ENCODE measurements at regions not wholly inside any gene's neighbourhood (a gene's known extent, or its start where the extent isn't known, plus 50 kb on each side); places are given as distances from the start of the nearest gene placed in this dataset.

GRCh38 chr4:38233727-38234480, 273.7 kb downstream of the PTTG2 start:
- Mint-ChIP-seq H3K4me1 (no peaks in the 10 kb centered on the region), H3K27ac (no peak overlapping the region), H3K4me3 (no peak overlapping the region), H3K27me3 (peaks cover 8% of the 10 kb centered on the region), H3K36me3 (ENCODE audit: low read depth) (no peaks in the 10 kb centered on the region), H3K9me3 (no peaks in the 10 kb centered on the region)
- ChIA-PET POLR2A (no interaction called here), CTCF (interaction anchor here (0.7 kb wide), 1 partner anchor 39 kb away, joined by 6 read pairs; no protein-coding TSS in a partner anchor)
- no peak for DNase-seq

- DNase-seq: no peak
- Mint-ChIP-seq H3K27ac (no peak overlapping the region), H3K36me3 (ENCODE audit: low read depth) (no peaks in the 10 kb centered on the region), H3K27me3 (peaks cover 8% of the 10 kb centered on the region), H3K9me3 (no peaks in the 10 kb centered on the region), H3K4me3 (no peak overlapping the region), H3K4me1 (no peaks in the 10 kb centered on the region)
- ChIA-PET POLR2A (no interaction called here), CTCF (no interaction called here)
Measured at GRCh38 chr4:38235354-38235753, 275.2 kb downstream of the PTTG2 start.

GRCh38 chr4:38236003-38236402, 275.8 kb downstream of the PTTG2 start:
- CTCF ChIA-PET: no interaction called here
- POLR2A ChIA-PET: no interaction called here
- Mint-ChIP-seq H3K4me1 (no peaks in the 10 kb centered on the region), H3K27ac (no peak overlapping the region), H3K4me3 (no peak overlapping the region), H3K9me3 (no peaks in the 10 kb centered on the region), H3K27me3 (peaks cover 8% of the 10 kb centered on the region), H3K36me3 (ENCODE audit: low read depth) (no peaks in the 10 kb centered on the region)
- no peak for DNase-seq

GRCh38 chr4:38236503-38236902, 276.3 kb downstream of the PTTG2 start:
- no peak for DNase-seq
- no peak overlapping the region for H3K4me3 Mint-ChIP-seq
- H3K4me1 Mint-ChIP-seq: no peaks in the 10 kb centered on the region
- CTCF ChIA-PET: no interaction called here
- POLR2A ChIA-PET: no interaction called here
- H3K9me3 Mint-ChIP-seq: no peaks in the 10 kb centered on the region
- no peaks in the 10 kb centered on the region for H3K36me3 Mint-ChIP-seq (ENCODE audit: low read depth)
- peaks cover 8% of the 10 kb centered on the region for H3K27me3 Mint-ChIP-seq
- H3K27ac Mint-ChIP-seq: no peak overlapping the region

GRCh38 chr4:38237139-38237538, 276.9 kb downstream of the PTTG2 start:
- no peaks in the 10 kb centered on the region for H3K36me3 Mint-ChIP-seq (ENCODE audit: low read depth)
- no peak for DNase-seq
- H3K27ac Mint-ChIP-seq: no peak overlapping the region
- H3K4me3 Mint-ChIP-seq: no peak overlapping the region
- H3K9me3 Mint-ChIP-seq: no peaks in the 10 kb centered on the region
- ChIA-PET POLR2A (no interaction called here), CTCF (no interaction called here)
- peaks cover 8% of the 10 kb centered on the region for H3K27me3 Mint-ChIP-seq
- no peaks in the 10 kb centered on the region for H3K4me1 Mint-ChIP-seq

GRCh38 chr4:38241541-38241940, 281.3 kb downstream of the PTTG2 start:
- no peak for DNase-seq
- H3K27ac Mint-ChIP-seq: no peak overlapping the region
- peaks cover 5% of the 10 kb centered on the region for H3K9me3 Mint-ChIP-seq
- ChIA-PET CTCF (no interaction called here), POLR2A (no interaction called here)
- no peaks in the 10 kb centered on the region for H3K36me3 Mint-ChIP-seq (ENCODE audit: low read depth)
- H3K27me3 Mint-ChIP-seq: peaks cover 3% of the 10 kb centered on the region
- H3K4me3 Mint-ChIP-seq: no peak overlapping the region
- H3K4me1 Mint-ChIP-seq: peaks cover 9% of the 10 kb centered on the region

GRCh38 chr4:38242101-38242500, 281.9 kb downstream of the PTTG2 start:
- Mint-ChIP-seq H3K9me3 (peaks cover 5% of the 10 kb centered on the region), H3K27ac (no peak overlapping the region), H3K27me3 (peaks cover 3% of the 10 kb centered on the region), H3K4me1 (peaks cover 9% of the 10 kb centered on the region), H3K36me3 (ENCODE audit: low read depth) (no peaks in the 10 kb centered on the region), H3K4me3 (no peak overlapping the region)
- CTCF ChIA-PET: no interaction called here
- no peak for DNase-seq
- POLR2A ChIA-PET: no interaction called here

- H3K9me3 Mint-ChIP-seq: peaks cover 5% of the 10 kb centered on the region
- ChIA-PET CTCF (no interaction called here), POLR2A (interaction anchor here (0.7 kb wide), 1 partner anchor 76 kb away, joined by 3 read pairs; no protein-coding TSS in a partner anchor)
- H3K27ac Mint-ChIP-seq: no peak overlapping the region
- H3K4me3 Mint-ChIP-seq: no peak overlapping the region
- peaks cover 3% of the 10 kb centered on the region for H3K27me3 Mint-ChIP-seq
- peaks cover 9% of the 10 kb centered on the region for H3K4me1 Mint-ChIP-seq
- DNase-seq: peak; percentile 16
- H3K36me3 Mint-ChIP-seq (ENCODE audit: low read depth): no peaks in the 10 kb centered on the region
Measured at GRCh38 chr4:38242822-38243387, 282.7 kb downstream of the PTTG2 start.

GRCh38 chr4:38243388-38244053, 283.3 kb downstream of the PTTG2 start:
- POLR2A ChIA-PET: interaction anchor here (0.7 kb wide), 1 partner anchor 75 kb away, joined by 3 read pairs; no protein-coding TSS in a partner anchor
- no peak for DNase-seq
- Mint-ChIP-seq H3K9me3 (peaks cover 5% of the 10 kb centered on the region), H3K27me3 (no peaks in the 10 kb centered on the region), H3K36me3 (ENCODE audit: low read depth) (no peaks in the 10 kb centered on the region), H3K27ac (no peak overlapping the region), H3K4me1 (peaks cover 9% of the 10 kb centered on the region), H3K4me3 (no peak overlapping the region)
- CTCF ChIA-PET: no interaction called here

GRCh38 chr4:38254825-38255224, 294.6 kb downstream of the PTTG2 start:
- H3K36me3 Mint-ChIP-seq (ENCODE audit: low read depth): peaks cover 7% of the 10 kb centered on the region
- H3K27me3 Mint-ChIP-seq: peaks cover 10% of the 10 kb centered on the region
- no peaks in the 10 kb centered on the region for H3K4me1 Mint-ChIP-seq
- ChIA-PET CTCF (no interaction called here), POLR2A (no interaction called here)
- no peak overlapping the region for H3K4me3 Mint-ChIP-seq
- no peak for DNase-seq
- H3K9me3 Mint-ChIP-seq: peaks cover 12% of the 10 kb centered on the region
- no peak overlapping the region for H3K27ac Mint-ChIP-seq

- Mint-ChIP-seq H3K27me3 (peaks cover 10% of the 10 kb centered on the region), H3K9me3 (peaks cover 12% of the 10 kb centered on the region), H3K36me3 (ENCODE audit: low read depth) (peaks cover 7% of the 10 kb centered on the region), H3K27ac (no peak overlapping the region), H3K4me1 (no peaks in the 10 kb centered on the region), H3K4me3 (no peak overlapping the region)
- no peak for DNase-seq
- ChIA-PET CTCF (no interaction called here), POLR2A (no interaction called here)
Measured at GRCh38 chr4:38255572-38255971, 295.4 kb downstream of the PTTG2 start.

GRCh38 chr4:38266616-38267015, 306.4 kb downstream of the PTTG2 start:
- POLR2A ChIA-PET: no interaction called here
- CTCF ChIA-PET: no interaction called here
- Mint-ChIP-seq H3K4me3 (no peak overlapping the region), H3K4me1 (no peaks in the 10 kb centered on the region), H3K27me3 (peaks cover 1% of the 10 kb centered on the region), H3K27ac (no peak overlapping the region), H3K36me3 (ENCODE audit: low read depth) (no peaks in the 10 kb centered on the region), H3K9me3 (no peaks in the 10 kb centered on the region)
- no peak for DNase-seq

GRCh38 chr4:38268108-38268820, 308.1 kb downstream of the PTTG2 start:
- DNase-seq: no peak
- CTCF ChIA-PET: no interaction called here
- H3K4me1 Mint-ChIP-seq: no peaks in the 10 kb centered on the region
- H3K9me3 Mint-ChIP-seq: no peaks in the 10 kb centered on the region
- H3K27me3 Mint-ChIP-seq: peaks cover 1% of the 10 kb centered on the region
- no peak overlapping the region for H3K27ac Mint-ChIP-seq
- POLR2A ChIA-PET: no interaction called here
- H3K4me3 Mint-ChIP-seq: no peak overlapping the region
- no peaks in the 10 kb centered on the region for H3K36me3 Mint-ChIP-seq (ENCODE audit: low read depth)

All from activated CD4-positive, alpha-beta memory T cell treated with anti-CD3 and anti-CD28 coated beads, Interleukin-2, amount 10 ng/mL, durations not matched to agents 7 days and 5 days (primary cell).